ENCODE measurements at regions not wholly inside any gene's neighbourhood (a gene's known extent, or its start where the extent isn't known, plus 50 kb on each side); places are given as distances from the start of the nearest gene placed in this dataset.

- intact Hi-C loops (cut with DNase I; ENCODE audit: low total_unique reads): no loop called here
- no peak for DNase-seq (ENCODE audit: low spot score in 2 of 2)
- 94 to 98% methylated on average over 4 of the region's 4 CpGs for WGBS, 2 donors
- no peak for TF ChIP-seq CTCF (IDR thresholded peaks at IDR 0.05)
- TF ChIP-seq POLR2A (IDR thresholded peaks at IDR 0.05): no peak
- no peak overlapping the region for H3K4me3 ChIP-seq (ENCODE audit: low read depth, poor library complexity, severe bottlenecking)
Measured at GRCh38 chr9:24391095-24391494, 154.6 kb downstream of the IZUMO3 start.

GRCh38 chr9:24385077-24385476, 160.6 kb downstream of the IZUMO3 start:
- WGBS, 2 donors: 82 to 86% methylated on average over 2 of the region's 2 CpGs
- TF ChIP-seq POLR2A (IDR thresholded peaks at IDR 0.05) (no peak), CTCF (IDR thresholded peaks at IDR 0.05) (no peak)
- DNase-seq (ENCODE audit: low spot score in 2 of 2): no peak
- intact Hi-C loops (cut with DNase I; ENCODE audit: low total_unique reads): no loop called here
- H3K4me3 ChIP-seq (ENCODE audit: low read depth, poor library complexity, severe bottlenecking): no peak overlapping the region

GRCh38 chr9:24382566-24382965, 163.1 kb downstream of the IZUMO3 start:
- no peak for DNase-seq (ENCODE audit: low spot score in 2 of 2)
- H3K4me3 ChIP-seq (ENCODE audit: low read depth, poor library complexity, severe bottlenecking): no peak overlapping the region
- intact Hi-C loops (cut with DNase I; ENCODE audit: low total_unique reads): no loop called here
- 71 to 72% methylated on average over 3 of the region's 3 CpGs for WGBS, 2 donors
- TF ChIP-seq POLR2A (IDR thresholded peaks at IDR 0.05) (no peak), CTCF (IDR thresholded peaks at IDR 0.05) (no peak)

- TF ChIP-seq POLR2A (IDR thresholded peaks at IDR 0.05) (no peak), CTCF (IDR thresholded peaks at IDR 0.05) (no peak)
- intact Hi-C loops (cut with DNase I; ENCODE audit: low total_unique reads): no loop called here
- H3K4me3 ChIP-seq (ENCODE audit: low read depth, poor library complexity, severe bottlenecking): no peak overlapping the region
- 75 to 77% methylated on average over 1 of the region's 1 CpG for WGBS, 2 donors
- DNase-seq (ENCODE audit: low spot score in 2 of 2): no peak
Measured at GRCh38 chr9:24381205-24381604, 164.5 kb downstream of the IZUMO3 start.

- 91 to 94% methylated on average over 5 of the region's 5 CpGs for WGBS, 2 donors
- no peak overlapping the region for H3K4me3 ChIP-seq (ENCODE audit: low read depth, poor library complexity, severe bottlenecking)
- no peak for TF ChIP-seq POLR2A (IDR thresholded peaks at IDR 0.05)
- TF ChIP-seq CTCF (IDR thresholded peaks at IDR 0.05): no peak
- DNase-seq (ENCODE audit: low spot score in 2 of 2): no peak
- intact Hi-C loops (cut with DNase I; ENCODE audit: low total_unique reads): no loop called here
Measured at GRCh38 chr9:24359046-24359445, 186.7 kb downstream of the IZUMO3 start.

- intact Hi-C loops (cut with DNase I; ENCODE audit: low total_unique reads): no loop called here
- no peak for DNase-seq (ENCODE audit: low spot score in 2 of 2)
- TF ChIP-seq CTCF (IDR thresholded peaks at IDR 0.05) (no peak), POLR2A (IDR thresholded peaks at IDR 0.05) (no peak)
- H3K4me3 ChIP-seq (ENCODE audit: low read depth, poor library complexity, severe bottlenecking): no peak overlapping the region
Measured at GRCh38 chr9:24351973-24352372, 193.7 kb downstream of the IZUMO3 start.

Data from lower leg skin (tissue), 4 donors.